Hematopoietic multipotent progenitor cell treated with erythropoietin and hydrocortisone succinate and interleukin-3 and kit ligand, for 6 days (in vitro differentiated cells): ENCODE measurements at regions not wholly inside any gene's neighbourhood (a gene's known extent, or its start where the extent isn't known, plus 50 kb on each side); places are given as distances from the start of the nearest gene placed in this dataset.
A peak's percentile ranks its signal among the peaks of the same experiment; 100 is the strongest.
"Not testable (repeated sequence)": the region's sequence is repeated elsewhere in the genome, so short reads cannot be mapped to it uniquely, and the experiment has no call there.

ENCODE experiments used
- DNase-seq: peaks from one replicate; pipeline ENCODE4 v3.0.0-alpha.2; 2015

- no peak for DNase-seq
These were observed 660.8 kb downstream of the TMEM121 start for GRCh38 chr14:106187216-106187615.

GRCh38 chr14:106192701-106193100, 666.3 kb downstream of the TMEM121 start:
- DNase-seq = not testable (repeated sequence)

- DNase-seq = peak; percentile 36
These were observed 670.1 kb downstream of the TMEM121 start for GRCh38 chr14:106196459-106196858.

GRCh38 chr14:106197264-106197663, 670.9 kb downstream of the TMEM121 start:
- DNase-seq = not testable (repeated sequence)

GRCh38 chr14:106199097-106199496, 672.7 kb downstream of the TMEM121 start:
- DNase-seq = no peak

- no peak for DNase-seq
These were observed 674.3 kb downstream of the TMEM121 start for GRCh38 chr14:106200541-106201315.

GRCh38 chr14:106201376-106201775, 675.0 kb downstream of the TMEM121 start:
- DNase-seq = no peak

GRCh38 chr14:106203438-106203837, 677.1 kb downstream of the TMEM121 start:
- DNase-seq = no peak

GRCh38 chr14:106204063-106204462, 677.7 kb downstream of the TMEM121 start:
- no peak for DNase-seq

- no peak for DNase-seq
These were observed 680.9 kb downstream of the TMEM121 start for GRCh38 chr14:106207316-106207715.

GRCh38 chr14:106208794-106209193, 682.4 kb downstream of the TMEM121 start:
- DNase-seq = no peak

GRCh38 chr14:106209755-106210154, 683.4 kb downstream of the TMEM121 start:
- DNase-seq = no peak

- peak; percentile 36 for DNase-seq
These were observed 684.3 kb downstream of the TMEM121 start for GRCh38 chr14:106210650-106211049.

- no peak for DNase-seq
These were observed 685.0 kb downstream of the TMEM121 start for GRCh38 chr14:106211334-106211900.

- DNase-seq = no peak
These were observed 688.8 kb downstream of the TMEM121 start for GRCh38 chr14:106215229-106215628.

GRCh38 chr14:106216679-106217078, 690.3 kb downstream of the TMEM121 start:
- DNase-seq = no peak

GRCh38 chr14:106218174-106218573, 691.8 kb downstream of the TMEM121 start:
- peak; percentile 24 for DNase-seq

- no peak for DNase-seq
These were observed 695.9 kb downstream of the TMEM121 start for GRCh38 chr14:106222311-106222710.

GRCh38 chr14:106222731-106223130, 696.3 kb downstream of the TMEM121 start:
- no peak for DNase-seq

GRCh38 chr14:106227793-106228192, 701.4 kb downstream of the TMEM121 start:
- DNase-seq = no peak

GRCh38 chr14:106228541-106229158, 702.3 kb downstream of the TMEM121 start:
- DNase-seq = no peak

GRCh38 chr14:106230071-106230470, 703.7 kb downstream of the TMEM121 start:
- no peak for DNase-seq

GRCh38 chr14:106233191-106233590, 706.8 kb downstream of the TMEM121 start:
- DNase-seq = not testable (repeated sequence)
